H1 (cell line): ENCODE measurements at regions not wholly inside any gene's neighbourhood (a gene's known extent, or its start where the extent isn't known, plus 50 kb on each side); places are given as distances from the start of the nearest gene placed in this dataset.

Source experiments
- CTCF ChIA-PET: fragments of 300-600 bp; sonication (Branson Sonifier 250); formaldehyde crosslinking; loops from one replicate; lab custom pipeline; 2021; ENCODE audit not compliant: partially characterized antibody; lab: Charles Lee
- POLR2A ChIA-PET: fragments of 300-600 bp; sonication (Branson Sonifier 250); formaldehyde crosslinking; loops from one replicate; lab custom pipeline; 2021; ENCODE audit warnings: inconsistent platforms; ENCODE audit not compliant: partially characterized antibody; lab: Charles Lee
- DNase-seq, 2 experiments: peaks; one replicate each; pipeline versions ENCODE4 v3.0.0 to v3.0.0-alpha.2; 2010 to 2022; ENCODE audit warnings: low spot score in 2 of 2, low read depth in 1 of 2, mixed read lengths in 1 of 2
- FAIRE-seq: peaks from 2 replicates; lab custom pipeline; 2011; peaks lifted over from hg19 to GRCh38; lab: Jason Lieb, UNC
- H2AFZ ChIP-seq: 2 replicates; pipeline ENCODE4 v1.8.1; 2012; ENCODE audit warnings: low read length, inconsistent platforms
- H2AK5ac ChIP-seq: 2 replicates; pipeline ENCODE4 v1.6.1; 2013; ENCODE audit warnings: low read depth, low read length
- H2BK120ac ChIP-seq: replicated peaks from 2 replicates; pipeline ENCODE3; 2013; ENCODE audit warnings: low read depth, low read length, inconsistent platforms
- H2BK12ac ChIP-seq: 2 replicates; pipeline ENCODE4 v1.6.1; 2013; ENCODE audit warnings: low read depth, low read length
- H2BK15ac ChIP-seq: 2 replicates; pipeline ENCODE4 v1.6.1; 2013; ENCODE audit warnings: low read length
- H2BK20ac ChIP-seq: 2 replicates; pipeline ENCODE4 v1.6.1; 2013; ENCODE audit warnings: low read length
- H2BK5ac ChIP-seq: 2 replicates; pipeline ENCODE4 v1.6.1; 2013; ENCODE audit warnings: low read depth, low read length
- H3K14ac ChIP-seq: 2 replicates; pipeline ENCODE4 v1.6.1; 2013; ENCODE audit warnings: inconsistent platforms; ENCODE audit not compliant: insufficient read length
- H3K18ac ChIP-seq: 2 replicates; pipeline ENCODE4 v1.6.1; 2013; ENCODE audit warnings: low read length; ENCODE audit errors: extremely low read depth
- H3K23ac ChIP-seq: 2 replicates; pipeline ENCODE4 v1.6.1; 2013; ENCODE audit warnings: inconsistent platforms; ENCODE audit not compliant: insufficient read length
- H3K23me2 ChIP-seq: 2 replicates; pipeline ENCODE4 v1.6.1; 2013; ENCODE audit warnings: low read depth, low read length
- H3K27ac ChIP-seq: 2 replicates; pipeline ENCODE4 v1.6.1; 2011; ENCODE audit warnings: low read depth, low read length, inconsistent platforms
- H3K27me3 ChIP-seq, 4 experiments: replicated peaks in 1 of 4; 1 replicate in 1 of 4; 2 replicates in 3 of 4; pipeline versions ENCODE4 v1.6.1 to v1.8.1; 2011 to 2013; ENCODE audit warnings: low read length in 3 of 4, mild to moderate bottlenecking in 3 of 4, inconsistent platforms in 2 of 4, mixed read lengths in 2 of 4, moderate library complexity in 1 of 4; ENCODE audit not compliant: control insufficient read depth in 3 of 4, insufficient read depth in 3 of 4; ENCODE audit errors: extremely low read depth in 1 of 4
- H3K36me3 ChIP-seq, 4 experiments: 2 replicates each; pipeline versions ENCODE4 v1.6.1 to v1.8.1; 2011 to 2013; ENCODE audit warnings: mild to moderate bottlenecking in 4 of 4, low read length in 3 of 4, moderate library complexity in 2 of 4, control low read depth in 1 of 4, inconsistent platforms in 1 of 4; ENCODE audit not compliant: insufficient read depth in 4 of 4, control insufficient read depth in 2 of 4
- H3K4ac ChIP-seq: replicated peaks from 2 replicates; pipeline ENCODE3; 2013; ENCODE audit warnings: low read length, low read depth, mixed read lengths, inconsistent platforms; ENCODE audit not compliant: insufficient read length
- H3K4me1 ChIP-seq, 4 experiments: replicated peaks in 1 of 4; 1 replicate in 1 of 4; 2 replicates in 3 of 4; pipeline versions ENCODE4 v1.6.1 to v1.8.1; 2011 to 2013; ENCODE audit warnings: low read length in 3 of 4, inconsistent platforms in 2 of 4, mixed read lengths in 1 of 4; ENCODE audit not compliant: insufficient read depth in 4 of 4, control insufficient read depth in 3 of 4
- H3K4me2 ChIP-seq, 2 experiments: 2 replicates each; pipeline versions ENCODE4 v1.6.1 to v1.8.1; 2011 to 2013; ENCODE audit warnings: low read depth in 2 of 2, low read length in 2 of 2, control low read depth in 1 of 2, inconsistent platforms in 1 of 2, mild to moderate bottlenecking in 1 of 2; ENCODE audit not compliant: insufficient read depth in 1 of 2
- H3K4me3 ChIP-seq, 4 experiments: fragments of 200-600, 300-600 bp in 1 of 4; sonication (generic), shearing (Covaris generic), sonication (Bioruptor Twin) in 1 of 4; 2 replicates each; pipeline versions ENCODE4 v1.5.1 to v1.8.1; 2011 to 2016; ENCODE audit warnings: low read length in 4 of 4, low read depth in 3 of 4, control low read depth in 2 of 4, inconsistent platforms in 2 of 4, mild to moderate bottlenecking in 2 of 4, mixed read lengths in 1 of 4, moderate library complexity in 1 of 4; ENCODE audit not compliant: insufficient read depth in 2 of 4; ENCODE audit errors: extremely low read depth in 1 of 4
- H3K56ac ChIP-seq: replicated peaks from 2 replicates; pipeline ENCODE3; 2013; ENCODE audit warnings: low read depth, mild to moderate bottlenecking, mixed read lengths, low read length, inconsistent platforms; ENCODE audit not compliant: insufficient read length
- H3K79me1 ChIP-seq: 2 replicates; pipeline ENCODE4 v1.6.1; 2013; ENCODE audit warnings: low read depth, low read length, control low read depth
- H3K79me2 ChIP-seq, 2 experiments: 2 replicates each; pipeline versions ENCODE4 v1.6.1 to v1.8.1; 2012 to 2013; ENCODE audit warnings: low read length in 2 of 2, mild to moderate bottlenecking in 2 of 2, inconsistent platforms in 1 of 2; ENCODE audit not compliant: insufficient read depth in 2 of 2, control insufficient read depth in 1 of 2
- H3K9ac ChIP-seq, 4 experiments: replicated peaks in 1 of 4; 1 replicate in 1 of 4; 2 replicates in 3 of 4; pipeline versions ENCODE4 v1.6.1 to v1.8.1; 2011 to 2013; ENCODE audit warnings: low read depth in 3 of 4, low read length in 3 of 4, control low read depth in 2 of 4, mild to moderate bottlenecking in 2 of 4, moderate library complexity in 2 of 4, inconsistent platforms in 1 of 4; ENCODE audit errors: extremely low read depth in 1 of 4
- H3K9me3 ChIP-seq, 2 experiments: 2 replicates each; pipeline versions ENCODE4 v1.6.1 to v1.8.1; 2012 to 2013; ENCODE audit warnings: mild to moderate bottlenecking in 2 of 2, moderate library complexity in 2 of 2, control low read depth in 1 of 2, inconsistent platforms in 1 of 2, low read depth in 1 of 2, low read length in 1 of 2, mixed read lengths in 1 of 2; ENCODE audit not compliant: insufficient read depth in 2 of 2
- H4K20me1 ChIP-seq, 2 experiments: replicated peaks in 1 of 2; 2 replicates each; pipeline versions ENCODE3 to v1.8.1; 2011 to 2013; ENCODE audit warnings: inconsistent platforms in 2 of 2, low read length in 2 of 2, mild to moderate bottlenecking in 1 of 2; ENCODE audit not compliant: insufficient read depth in 2 of 2, control insufficient read depth in 1 of 2
- H4K5ac ChIP-seq: 2 replicates; pipeline ENCODE4 v1.6.1; 2013; ENCODE audit warnings: low read length, low read depth, mixed read lengths, inconsistent platforms; ENCODE audit not compliant: insufficient read length
- H4K8ac ChIP-seq: 2 replicates; pipeline ENCODE4 v1.8.0; 2013; ENCODE audit warnings: mild to moderate bottlenecking, moderate library complexity, low read length, inconsistent platforms; ENCODE audit not compliant: insufficient read depth; ENCODE audit errors: extremely low read depth
- H4K91ac ChIP-seq: replicated peaks from 2 replicates; pipeline ENCODE3; 2013; ENCODE audit warnings: low read length, mixed read lengths, inconsistent platforms; ENCODE audit not compliant: insufficient read length
- BCL11A ChIP-seq, 2 experiments: IDR thresholded peaks; one replicate each; pipeline ENCODE4 v1.6.1; 2011; ENCODE audit warnings: low read depth in 2 of 2, low read length in 2 of 2, mild to moderate bottlenecking in 2 of 2
- CBX5 ChIP-seq: fragments of 300-800, 300-1000 bp; sonication (generic); IDR thresholded peaks from 2 replicates; pipeline ENCODE4 v1.7.1; 2016; ENCODE audit warnings: antibody characterized with exemption, low read length, low read depth
- CTCF ChIP-seq, 3 experiments: IDR thresholded peaks; 1 replicate in 2 of 3; 2 replicates in 1 of 3; pipeline versions ENCODE4 v1.5.1 to v1.6.1; 2011; ENCODE audit warnings: low read length in 3 of 3, mild to moderate bottlenecking in 3 of 3, inconsistent platforms in 2 of 3, low read depth in 1 of 3, moderate library complexity in 1 of 3; ENCODE audit not compliant: insufficient read depth in 1 of 3; ENCODE audit errors: control extremely low read depth in 1 of 3
- EZH2 ChIP-seq: fragments of 200-600 bp; sonication (generic); IDR thresholded peaks from 2 replicates; pipeline ENCODE4 v1.7.1; 2012; ENCODE audit warnings: low read depth, mild to moderate bottlenecking, moderate library complexity, low read length, inconsistent platforms; ENCODE audit not compliant: severe bottlenecking
- FOSL1 ChIP-seq: IDR thresholded peaks from 2 replicates; pipeline ENCODE4 v1.6.1; 2011; ENCODE audit warnings: mild to moderate bottlenecking, low read depth, low read length, moderate library complexity; ENCODE audit not compliant: insufficient read depth
- HDAC2 ChIP-seq, 2 experiments: fragments of 300-600 bp in 1 of 2; sonication (generic) in 1 of 2; IDR thresholded peaks; 2 replicates each; pipeline ENCODE4 v1.6.1; 2011 to 2012; ENCODE audit warnings: low read depth in 2 of 2, low read length in 2 of 2, mild to moderate bottlenecking in 2 of 2, moderate library complexity in 2 of 2, borderline replicate concordance in 1 of 2, inconsistent platforms in 1 of 2
- KDM1A ChIP-seq: fragments of 200-600, 300-600 bp; sonication (generic); IDR thresholded peaks from 2 replicates; pipeline ENCODE4 v1.7.1; 2016; ENCODE audit warnings: mild to moderate bottlenecking, low read length, borderline replicate concordance
- KDM5A ChIP-seq: fragments of 200-600 bp; IDR thresholded peaks from 2 replicates; pipeline ENCODE4 v1.7.1; 2012; ENCODE audit warnings: mild to moderate bottlenecking, low read length, inconsistent platforms, mixed read lengths
- NRF1 ChIP-seq: IDR thresholded peaks from 2 replicates; pipeline ENCODE4 v1.6.1; 2011; ENCODE audit warnings: mild to moderate bottlenecking, low read depth, low read length, improper control_type of control experiment
- SAP30 ChIP-seq: fragments of 300-600 bp; sonication (generic); IDR thresholded peaks from 2 replicates; pipeline ENCODE4 v1.7.1; 2012; ENCODE audit warnings: low read length, moderate library complexity, mild to moderate bottlenecking, inconsistent platforms; ENCODE audit not compliant: insufficient read depth, insufficient replicate concordance
- SIX5 ChIP-seq: IDR thresholded peaks from 2 replicates; pipeline ENCODE4 v1.6.1; 2011; ENCODE audit warnings: mild to moderate bottlenecking, low read depth, low read length
- TAF1 ChIP-seq: IDR thresholded peaks from 2 replicates; pipeline ENCODE4 v1.6.1; 2011; ENCODE audit warnings: mild to moderate bottlenecking, low read depth, low read length
- WGBS, 2 experiments: shearing (Covaris generic) in 1 of 2; methylation state at CpG; one replicate each; pipeline versions ENCODE4 v1.1.6 to v1.1.7; 2013 to 2015; ENCODE audit warnings: low lambda C conversion rate in 2 of 2, mixed read lengths in 2 of 2, inconsistent platforms in 1 of 2, low coverage in 1 of 2, missing lambda C conversion rate in 1 of 2; ENCODE audit not compliant: insufficient replicate concordance in 2 of 2, insufficient coverage in 1 of 2, insufficient read length in 1 of 2; ENCODE audit errors: extremely low coverage in 1 of 2, missing lambda C conversion rate in 1 of 2; 5-methylcytosine and 5-hydroxymethylcytosine counted together

DNA sequence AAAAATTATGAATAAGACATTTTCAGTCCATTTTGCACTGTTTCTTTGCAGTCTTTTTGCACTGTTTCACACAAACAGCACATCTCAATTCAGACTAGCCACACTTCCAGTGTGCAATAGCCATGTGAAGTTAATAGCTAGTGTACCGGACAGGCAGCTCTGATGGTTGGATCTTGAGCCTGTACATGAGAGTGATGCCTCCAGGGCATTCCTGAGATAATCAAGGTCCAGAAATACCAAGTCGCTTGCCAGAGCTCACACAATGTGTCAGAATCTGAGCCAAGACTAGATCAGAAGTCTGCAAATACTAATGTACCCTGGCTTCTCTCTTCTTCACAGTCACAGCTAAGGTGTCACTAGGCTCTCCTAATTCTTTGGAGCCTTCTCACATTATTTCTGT lies 180.2 kb downstream of the OSR1 start:
- H3K27ac ChIP-seq: no peak overlapping the region
- H3K36me3 ChIP-seq: no peaks in the 10 kb centered on the region
- POLR2A ChIA-PET: no interaction called here
- H3K4me3 ChIP-seq: no peak overlapping the region
- H2AFZ ChIP-seq: no peak overlapping the region
- peaks cover 0 to 2% (median 0%) of the 10 kb centered on the region in 4 experiments; a peak in 2 of 7 replicates for H3K4me1 ChIP-seq
- no peak overlapping the region for H3K4me2 ChIP-seq
- H2BK12ac ChIP-seq: no peak overlapping the region
- no peak for DNase-seq
- H4K8ac ChIP-seq: no peak overlapping the region
- no peak overlapping the region for H3K56ac ChIP-seq
- no peaks in the 10 kb centered on the region for H3K79me2 ChIP-seq
- H3K27me3 ChIP-seq: no peaks in the 10 kb centered on the region
- no peaks in the 10 kb centered on the region for H3K79me1 ChIP-seq
- H3K23ac ChIP-seq: no peak overlapping the region
- no peak overlapping the region for H3K9ac ChIP-seq
- CTCF ChIA-PET: interaction anchor here (0.6 to 1.1 kb wide), 3 partner anchors 16 to 123 kb away, joined by 3 read pairs; no protein-coding TSS in a partner anchor
- H4K20me1 ChIP-seq: no peaks in the 10 kb centered on the region
- no peak overlapping the region for H2BK120ac ChIP-seq
- H2BK20ac ChIP-seq: no peak overlapping the region
- no peak overlapping the region for H2AK5ac ChIP-seq
- H3K23me2 ChIP-seq: no peaks in the 10 kb centered on the region
- WGBS, 2 experiments: 90% methylated on average over 2 of the region's 2 CpGs; no CpG with 5 or more reads in 1 of the 2 experiments
- H3K9me3 ChIP-seq: 0 out of 4 replicates have a peak, but pooled peaks cover 0 to 3% of the 10 kb centered on the region in 2 experiments
- H2BK5ac ChIP-seq: no peak overlapping the region
- H3K4ac ChIP-seq: no peak overlapping the region
- no peak overlapping the region for H3K14ac ChIP-seq
- no peak overlapping the region for H4K91ac ChIP-seq
- no peak overlapping the region for H2BK15ac ChIP-seq
- no peak overlapping the region for H4K5ac ChIP-seq
- no peak overlapping the region for H3K18ac ChIP-seq
- no peak for FAIRE-seq
- TF ChIP-seq KDM1A (no peak), SAP30 (no peak), TAF1 (no peak), EZH2 (no peak), CBX5 (no peak), CTCF (IDR thresholded peaks at IDR 0.05; ENCODE audit: control extremely low read depth in 1 of 3, insufficient read depth in 1 of 3, low read depth in 1 of 3, low read length in 3 of 3) (no peak), HDAC2 (IDR thresholded peaks at IDR 0.05; ENCODE audit: borderline replicate concordance in 1 of 2, low read depth in 2 of 2, low read length in 2 of 2) (no peak), SIX5 (no peak), KDM5A (no peak), NRF1 (no peak), BCL11A (IDR thresholded peaks at IDR 0.05; ENCODE audit: low read depth in 2 of 2, low read length in 2 of 2) (no peak), FOSL1 (no peak)
